ENCODE measurements at regions not wholly inside any gene's neighbourhood (a gene's known extent, or its start where the extent isn't known, plus 50 kb on each side); places are given as distances from the start of the nearest gene placed in this dataset.

- H3K9me2 ChIP-seq (ENCODE audit: insufficient read depth, low read length) = no peaks in the 10 kb centered on the region
- H3K79me2 ChIP-seq (replicated peaks; ENCODE audit: insufficient read depth, low read length) = no peaks in the 10 kb centered on the region
- H3K27me3 ChIP-seq (ENCODE audit: insufficient read depth, low read depth, low read length) = no peaks in the 10 kb centered on the region
- H3F3A ChIP-seq (ENCODE audit: insufficient read depth, low read length, poor library complexity, severe bottlenecking) = no peaks in the 10 kb centered on the region
- no peak overlapping the region for H3K4me2 ChIP-seq (ENCODE audit: low read length)
- no peak overlapping the region for H3K4me3 ChIP-seq (ENCODE audit: low read length)
- no peaks in the 10 kb centered on the region for H3K36me3 ChIP-seq (ENCODE audit: insufficient read depth, low read length)
- no peaks in the 10 kb centered on the region for H3K9me3 ChIP-seq (ENCODE audit: low read length)
- no peak overlapping the region for H3K27ac ChIP-seq (ENCODE audit: low read length)
- no peak for TF ChIP-seq MXI1 (conservative IDR thresholded peaks at IDR 0.05; ENCODE audit: poor library complexity, severe bottlenecking)
- TF ChIP-seq RAD21 (conservative IDR thresholded peaks at IDR 0.05) = no peak
- no peak for TF ChIP-seq SMC3 (conservative IDR thresholded peaks at IDR 0.05; ENCODE audit: poor library complexity)
- TF ChIP-seq EP300 (conservative IDR thresholded peaks at IDR 0.05; ENCODE audit: poor library complexity, severe bottlenecking) = no peak
- TF ChIP-seq POLR2AphosphoS5 (IDR thresholded peaks at IDR 0.05) = no peak
- TF ChIP-seq, protein P1, sequence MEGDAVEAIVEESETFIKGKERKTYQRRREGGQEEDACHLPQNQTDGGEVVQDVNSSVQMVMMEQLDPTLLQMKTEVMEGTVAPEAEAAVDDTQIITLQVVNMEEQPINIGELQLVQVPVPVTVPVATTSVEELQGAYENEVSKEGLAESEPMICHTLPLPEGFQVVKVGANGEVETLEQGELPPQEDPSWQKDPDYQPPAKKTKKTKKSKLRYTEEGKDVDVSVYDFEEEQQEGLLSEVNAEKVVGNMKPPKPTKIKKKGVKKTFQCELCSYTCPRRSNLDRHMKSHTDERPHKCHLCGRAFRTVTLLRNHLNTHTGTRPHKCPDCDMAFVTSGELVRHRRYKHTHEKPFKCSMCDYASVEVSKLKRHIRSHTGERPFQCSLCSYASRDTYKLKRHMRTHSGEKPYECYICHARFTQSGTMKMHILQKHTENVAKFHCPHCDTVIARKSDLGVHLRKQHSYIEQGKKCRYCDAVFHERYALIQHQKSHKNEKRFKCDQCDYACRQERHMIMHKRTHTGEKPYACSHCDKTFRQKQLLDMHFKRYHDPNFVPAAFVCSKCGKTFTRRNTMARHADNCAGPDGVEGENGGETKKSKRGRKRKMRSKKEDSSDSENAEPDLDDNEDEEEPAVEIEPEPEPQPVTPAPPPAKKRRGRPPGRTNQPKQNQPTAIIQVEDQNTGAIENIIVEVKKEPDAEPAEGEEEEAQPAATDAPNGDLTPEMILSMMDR (IDR thresholded peaks at IDR 0.05; ENCODE audit: poor library complexity, severe bottlenecking) = peak; percentile 47
- no peak for TF ChIP-seq TAF1 (IDR thresholded peaks at IDR 0.05; ENCODE audit: low read depth)
- no peak for TF ChIP-seq EZH2 (IDR thresholded peaks at IDR 0.05; ENCODE audit: borderline replicate concordance, insufficient read depth, low read length, poor library complexity, severe bottlenecking)
- TF ChIP-seq REST (IDR thresholded peaks at IDR 0.05; ENCODE audit: borderline replicate concordance) = no peak
- H3K9ac ChIP-seq (ENCODE audit: low read length) = no peak overlapping the region
- no peaks in the 10 kb centered on the region for H4K20me1 ChIP-seq (ENCODE audit: insufficient read depth)
- H2AFZ ChIP-seq (ENCODE audit: low read depth, low read length) = no peak overlapping the region
These were observed 394.5 kb upstream of the ATP2B1 start for GRCh38 chr12:90102957-90103652.

DNA sequence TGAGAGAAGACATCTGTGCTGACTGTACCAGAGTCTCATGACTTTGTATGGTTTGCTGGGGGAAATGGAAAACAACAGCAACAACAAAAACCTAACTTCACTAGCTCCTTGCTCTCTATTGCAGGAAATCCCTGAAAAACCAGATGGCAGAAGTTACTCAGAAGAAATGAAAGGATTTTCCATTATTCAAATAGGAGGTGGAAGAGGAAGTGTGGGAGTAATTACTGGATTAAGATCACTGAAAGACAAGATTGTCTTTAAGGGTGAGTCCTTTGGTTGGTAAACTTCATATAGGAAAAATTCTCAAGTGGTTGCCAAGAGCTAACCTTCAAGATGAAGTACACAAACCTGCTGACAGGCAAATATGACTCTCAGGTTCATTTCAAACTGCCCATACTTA is 391.9 kb upstream of the ATP2B1 start:
- H3K36me3 ChIP-seq (ENCODE audit: insufficient read depth, low read length) = no peaks in the 10 kb centered on the region
- TF ChIP-seq RAD21 (conservative IDR thresholded peaks at IDR 0.05) = no peak
- TF ChIP-seq TAF1 (IDR thresholded peaks at IDR 0.05; ENCODE audit: low read depth) = no peak
- no peak for TF ChIP-seq EP300 (conservative IDR thresholded peaks at IDR 0.05; ENCODE audit: poor library complexity, severe bottlenecking)
- no peak for TF ChIP-seq POLR2AphosphoS5 (IDR thresholded peaks at IDR 0.05)
- no peak for TF ChIP-seq SMC3 (conservative IDR thresholded peaks at IDR 0.05; ENCODE audit: poor library complexity)
- TF ChIP-seq, protein P1 (IDR thresholded peaks at IDR 0.05; ENCODE audit: poor library complexity, severe bottlenecking) = no peak
- TF ChIP-seq MXI1 (conservative IDR thresholded peaks at IDR 0.05; ENCODE audit: poor library complexity, severe bottlenecking) = no peak
- TF ChIP-seq REST (IDR thresholded peaks at IDR 0.05; ENCODE audit: borderline replicate concordance) = no peak
- no peak for TF ChIP-seq EZH2 (IDR thresholded peaks at IDR 0.05; ENCODE audit: borderline replicate concordance, insufficient read depth, low read length, poor library complexity, severe bottlenecking)
- H3K27ac ChIP-seq (ENCODE audit: low read length) = no peak overlapping the region
- no peaks in the 10 kb centered on the region for H4K20me1 ChIP-seq (ENCODE audit: insufficient read depth)
- no peaks in the 10 kb centered on the region for H3K27me3 ChIP-seq (ENCODE audit: insufficient read depth, low read depth, low read length)
- no peaks in the 10 kb centered on the region for H3F3A ChIP-seq (ENCODE audit: insufficient read depth, low read length, poor library complexity, severe bottlenecking)
- no peaks in the 10 kb centered on the region for H3K79me2 ChIP-seq (replicated peaks; ENCODE audit: insufficient read depth, low read length)
- no peaks in the 10 kb centered on the region for H3K9me2 ChIP-seq (ENCODE audit: insufficient read depth, low read length)
- H3K4me2 ChIP-seq (ENCODE audit: low read length) = no peak overlapping the region
- no peaks in the 10 kb centered on the region for H3K9me3 ChIP-seq (ENCODE audit: low read length)
- no peak overlapping the region for H3K4me3 ChIP-seq (ENCODE audit: low read length)
- no peak overlapping the region for H3K9ac ChIP-seq (ENCODE audit: low read length)
- no peak overlapping the region for H2AFZ ChIP-seq (ENCODE audit: low read depth, low read length)

Data from neural cell (in vitro differentiated cells).